ENCODE measurements at regions not wholly inside any gene's neighbourhood (a gene's known extent, or its start where the extent isn't known, plus 50 kb on each side); places are given as distances from the start of the nearest gene placed in this dataset.

DNA sequence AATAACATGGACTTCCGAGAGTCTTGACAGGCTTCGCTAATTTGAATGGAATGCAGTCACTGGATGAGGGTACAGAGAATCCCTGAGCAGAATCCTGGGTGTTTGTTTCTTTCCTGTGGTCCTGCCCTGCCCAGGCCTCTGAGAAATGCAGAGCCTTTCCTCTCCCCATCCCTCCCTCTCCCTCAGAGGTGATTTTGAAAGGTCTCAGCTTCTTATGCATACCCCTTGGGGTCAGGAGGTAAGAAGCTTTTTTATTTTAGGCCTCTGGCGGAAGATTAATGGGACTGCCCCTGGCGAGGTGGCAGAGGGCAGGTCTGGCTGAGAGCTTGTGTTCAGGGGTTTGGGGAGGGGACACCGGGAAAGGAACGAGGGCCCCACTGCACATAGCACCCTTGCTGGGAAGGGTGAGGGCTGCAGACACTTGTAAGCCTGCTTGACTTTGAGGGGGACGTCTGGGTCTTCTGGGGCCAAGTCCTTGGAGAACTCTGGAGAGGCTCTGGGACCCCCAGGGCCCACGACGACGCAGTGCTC lies 116.5 kb upstream of the SLC45A1 start:
- Histone ChIP-seq H3K4me3 (ENCODE audit: low read depth, low read length) (no peak overlapping the region), H3K36me3 (ENCODE audit: control insufficient read depth, insufficient read depth, low read length) (no peaks in the 10 kb centered on the region), H3K27me3 (ENCODE audit: control insufficient read depth, insufficient read depth, low read length) (no peaks in the 10 kb centered on the region)
- TF ChIP-seq, protein P1, sequence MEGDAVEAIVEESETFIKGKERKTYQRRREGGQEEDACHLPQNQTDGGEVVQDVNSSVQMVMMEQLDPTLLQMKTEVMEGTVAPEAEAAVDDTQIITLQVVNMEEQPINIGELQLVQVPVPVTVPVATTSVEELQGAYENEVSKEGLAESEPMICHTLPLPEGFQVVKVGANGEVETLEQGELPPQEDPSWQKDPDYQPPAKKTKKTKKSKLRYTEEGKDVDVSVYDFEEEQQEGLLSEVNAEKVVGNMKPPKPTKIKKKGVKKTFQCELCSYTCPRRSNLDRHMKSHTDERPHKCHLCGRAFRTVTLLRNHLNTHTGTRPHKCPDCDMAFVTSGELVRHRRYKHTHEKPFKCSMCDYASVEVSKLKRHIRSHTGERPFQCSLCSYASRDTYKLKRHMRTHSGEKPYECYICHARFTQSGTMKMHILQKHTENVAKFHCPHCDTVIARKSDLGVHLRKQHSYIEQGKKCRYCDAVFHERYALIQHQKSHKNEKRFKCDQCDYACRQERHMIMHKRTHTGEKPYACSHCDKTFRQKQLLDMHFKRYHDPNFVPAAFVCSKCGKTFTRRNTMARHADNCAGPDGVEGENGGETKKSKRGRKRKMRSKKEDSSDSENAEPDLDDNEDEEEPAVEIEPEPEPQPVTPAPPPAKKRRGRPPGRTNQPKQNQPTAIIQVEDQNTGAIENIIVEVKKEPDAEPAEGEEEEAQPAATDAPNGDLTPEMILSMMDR (IDR thresholded peaks at IDR 0.05; ENCODE audit: insufficient read depth, low read length, severe bottlenecking) = no peak
- FAIRE-seq (no peak), DNase-seq (ENCODE audit: low read depth) (peak; percentile 40)

DNA sequence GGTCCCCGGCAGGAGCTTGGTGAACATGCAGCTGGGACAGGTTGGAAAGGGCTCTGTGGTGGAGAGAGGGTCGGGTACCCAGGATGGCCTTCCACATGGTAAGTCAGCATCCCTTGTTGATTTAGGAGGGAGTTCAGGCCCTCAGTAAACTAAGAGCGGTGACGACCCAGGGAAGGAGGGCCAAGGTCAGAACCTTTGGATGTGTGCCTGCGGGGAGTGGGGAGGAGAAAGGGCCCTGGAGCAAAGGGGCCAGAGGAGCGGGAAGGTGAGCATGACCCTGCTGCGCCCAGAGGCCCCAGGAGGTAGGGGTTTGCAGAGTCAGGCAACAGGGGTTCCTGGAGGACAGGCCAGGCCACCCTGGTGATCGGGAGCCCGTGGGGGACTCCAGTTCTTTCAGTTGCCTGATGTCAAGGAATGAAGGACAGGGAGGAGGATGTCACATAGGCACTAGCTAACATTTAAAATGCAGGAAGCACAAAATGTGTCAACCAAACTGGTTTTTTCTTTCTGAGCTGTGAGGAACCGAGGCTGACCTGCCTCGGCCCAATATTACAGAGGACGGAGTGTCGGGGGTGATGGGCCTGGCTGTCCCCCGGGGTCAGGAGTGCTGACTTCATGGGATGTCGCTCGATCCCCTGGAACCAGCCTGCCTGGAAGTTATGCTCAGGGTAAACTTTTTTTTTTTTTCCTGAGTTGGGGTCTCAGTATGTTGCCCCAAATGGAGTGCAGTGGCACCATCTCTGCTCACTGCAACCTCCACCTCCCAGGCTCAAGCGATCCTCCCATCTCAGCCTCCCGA lies 117.4 kb upstream of the SLC45A1 start:
- Histone ChIP-seq H3K27me3 (ENCODE audit: control insufficient read depth, insufficient read depth, low read length) (no peaks in the 10 kb centered on the region), H3K4me3 (ENCODE audit: low read depth, low read length) (no peak overlapping the region), H3K36me3 (ENCODE audit: control insufficient read depth, insufficient read depth, low read length) (no peaks in the 10 kb centered on the region)
- DNase-seq (ENCODE audit: low read depth) (no peak), FAIRE-seq (no peak)
- TF ChIP-seq, protein P1 (IDR thresholded peaks at IDR 0.05; ENCODE audit: insufficient read depth, low read length, severe bottlenecking) = no peak

DNA sequence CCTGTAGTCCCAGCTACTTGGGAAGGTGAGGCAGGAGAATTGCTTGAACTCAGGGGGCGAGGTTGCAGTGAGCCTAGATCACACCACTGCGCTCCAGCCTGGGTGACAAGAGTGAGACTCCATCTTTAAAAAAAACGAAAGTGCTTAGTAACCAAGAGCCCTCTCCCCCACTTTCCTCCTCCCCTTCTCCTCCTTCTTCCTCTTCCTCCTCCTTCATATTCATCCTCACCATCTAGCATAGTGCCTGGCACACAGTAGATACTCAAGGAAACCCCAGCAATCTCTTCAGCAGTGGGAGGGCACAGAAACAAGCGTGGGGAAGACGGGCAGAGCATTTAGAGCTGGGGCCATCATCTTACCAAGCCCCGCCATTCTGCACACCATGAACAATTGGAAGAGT lies 119.4 kb upstream of the SLC45A1 start:
- no peaks in the 10 kb centered on the region for H3K36me3 ChIP-seq (ENCODE audit: control insufficient read depth, insufficient read depth, low read length)
- TF ChIP-seq, protein P1 (IDR thresholded peaks at IDR 0.05; ENCODE audit: insufficient read depth, low read length, severe bottlenecking) = no peak
- FAIRE-seq (no peak), DNase-seq (ENCODE audit: low read depth) (no peak)
- H3K27me3 ChIP-seq (ENCODE audit: control insufficient read depth, insufficient read depth, low read length) = no peaks in the 10 kb centered on the region
- no peak overlapping the region for H3K4me3 ChIP-seq (ENCODE audit: low read depth, low read length)

DNA sequence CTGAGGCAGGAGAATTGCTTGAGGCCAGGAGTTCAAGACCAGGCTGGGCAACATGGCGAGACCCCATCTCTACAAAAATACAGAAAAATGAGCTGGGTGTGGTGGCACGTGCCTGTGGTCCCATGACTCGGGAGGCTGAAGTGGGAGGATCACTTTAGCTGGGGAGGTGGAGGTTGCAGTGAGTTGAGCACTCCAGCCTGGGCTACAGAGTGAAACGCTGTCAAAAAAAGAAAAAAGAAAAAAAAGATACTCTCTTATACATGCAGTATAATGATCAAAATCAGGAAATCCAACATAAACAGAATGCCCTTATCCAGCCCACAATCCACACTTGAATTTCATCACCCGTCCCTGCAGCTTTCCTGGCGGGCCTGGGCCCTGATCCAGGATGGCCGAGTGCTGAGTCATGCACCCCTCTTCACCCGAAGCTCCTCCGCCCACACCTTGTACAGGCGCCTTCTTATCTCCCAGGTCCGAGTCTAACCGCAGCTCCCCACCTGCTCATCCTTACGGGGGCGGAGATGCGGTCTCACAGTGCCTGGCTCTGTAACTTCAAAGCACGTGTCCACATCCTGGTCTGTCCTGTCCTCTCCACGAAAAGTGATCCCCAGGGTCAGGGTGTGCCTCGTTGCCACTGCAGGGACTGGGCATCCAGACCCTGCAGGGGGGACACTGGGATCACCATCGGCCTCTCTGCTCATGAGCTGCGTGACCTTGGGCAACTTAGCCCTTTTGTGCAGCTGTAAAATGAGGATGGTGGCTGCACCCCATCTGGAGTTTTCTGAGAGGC lies 120.2 kb upstream of the SLC45A1 start:
- H3K27me3 ChIP-seq (ENCODE audit: control insufficient read depth, insufficient read depth, low read length) = no peaks in the 10 kb centered on the region
- peak; percentile 90 for DNase-seq (ENCODE audit: low read depth)
- no peak overlapping the region for H3K4me3 ChIP-seq (ENCODE audit: low read depth, low read length)
- H3K36me3 ChIP-seq (ENCODE audit: control insufficient read depth, insufficient read depth, low read length) = no peaks in the 10 kb centered on the region
- TF ChIP-seq, protein P1 (IDR thresholded peaks at IDR 0.05; ENCODE audit: insufficient read depth, low read length, severe bottlenecking) = no peak
- FAIRE-seq = no peak

DNA sequence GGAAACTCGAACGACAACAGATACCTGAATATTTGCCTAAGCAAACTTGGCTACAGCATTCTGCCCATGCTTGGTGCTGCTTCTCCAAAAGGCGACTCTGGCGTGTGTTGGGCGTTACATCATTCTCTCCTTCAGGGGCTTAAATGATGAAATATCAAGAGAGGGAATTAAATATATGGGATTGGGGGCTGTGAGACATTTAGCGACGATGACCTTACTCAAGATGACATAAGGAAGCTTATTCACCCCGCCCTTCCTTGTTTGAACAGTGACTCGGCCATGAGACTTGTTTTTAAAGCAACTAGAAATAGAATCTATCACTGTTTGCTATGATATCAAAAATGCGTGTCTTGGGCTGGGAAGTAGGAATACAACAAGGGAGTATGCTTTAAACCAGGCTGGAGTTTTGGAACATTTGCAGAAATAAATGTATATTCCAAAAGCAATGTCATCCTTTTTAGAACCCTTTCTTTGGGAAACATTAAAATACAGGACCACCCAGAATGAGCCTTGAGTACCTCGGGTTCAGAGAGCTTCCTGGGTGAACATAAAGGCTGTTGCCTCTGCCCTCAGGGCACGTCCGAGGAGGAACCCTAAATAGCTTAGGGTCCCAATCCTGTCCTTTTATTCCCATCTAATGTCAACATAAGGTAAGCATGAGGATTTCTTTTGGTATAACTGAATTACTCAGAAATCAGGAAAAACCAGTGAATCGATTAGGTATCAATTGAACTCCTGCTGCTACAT lies 123.3 kb upstream of the SLC45A1 start:
- H3K4me3 ChIP-seq (ENCODE audit: low read depth, low read length) = no peak overlapping the region
- TF ChIP-seq, protein P1 (IDR thresholded peaks at IDR 0.05; ENCODE audit: insufficient read depth, low read length, severe bottlenecking) = no peak
- H3K27me3 ChIP-seq (ENCODE audit: control insufficient read depth, insufficient read depth, low read length) = no peaks in the 10 kb centered on the region
- DNase-seq (ENCODE audit: low read depth) (peak; percentile 89), FAIRE-seq (no peak)
- H3K36me3 ChIP-seq (ENCODE audit: control insufficient read depth, insufficient read depth, low read length) = no peaks in the 10 kb centered on the region

Data from bronchial epithelial cell (primary cell).